GM10266 (cell line): ENCODE measurements at regions not wholly inside any gene's neighbourhood (a gene's known extent, or its start where the extent isn't known, plus 50 kb on each side); places are given as distances from the start of the nearest gene placed in this dataset.
A peak's percentile ranks its signal among the peaks of the same experiment; 100 is the strongest.
"Not testable (repeated sequence)": the region's sequence is repeated elsewhere in the genome, so short reads cannot be mapped to it uniquely, and the experiment has no call there.

Source experiments
- DNase-seq: peaks from one replicate; pipeline ENCODE4 v3.0.0; 2012; ENCODE audit errors: extremely low spot score
- CTCF ChIP-seq: IDR thresholded peaks from 2 replicates; pipeline ENCODE4 v1.5.1; 2012; ENCODE audit warnings: mild to moderate bottlenecking, low read depth; ENCODE audit not compliant: control insufficient read depth, insufficient read depth; ENCODE audit errors: missing control alignments

- DNase-seq = no peak
- no peak for TF ChIP-seq CTCF
Measured at GRCh38 chr5:40227931-40228330, 451.8 kb upstream of the PTGER4 start.

GRCh38 chr5:40227366-40227765 is 452.3 kb upstream of the PTGER4 start:
- DNase-seq = no peak
- TF ChIP-seq CTCF = no peak

- DNase-seq = no peak
- TF ChIP-seq CTCF = no peak
Measured at GRCh38 chr5:40226906-40227305, 452.8 kb upstream of the PTGER4 start.

- not testable (repeated sequence) for DNase-seq
Measured at GRCh38 chr5:40225147-40225546, 454.6 kb upstream of the PTGER4 start.

- DNase-seq = no peak
- TF ChIP-seq CTCF = no peak
Measured at GRCh38 chr5:40224421-40224820, 455.3 kb upstream of the PTGER4 start.

- DNase-seq = peak; percentile 4
- TF ChIP-seq CTCF = no peak
Measured at GRCh38 chr5:40223884-40224402, 455.8 kb upstream of the PTGER4 start.

- no peak for TF ChIP-seq CTCF
- no peak for DNase-seq
Measured at GRCh38 chr5:40221796-40222195, 457.9 kb upstream of the PTGER4 start.

- DNase-seq = no peak
- TF ChIP-seq CTCF = no peak
Measured at GRCh38 chr5:40221255-40221654, 458.5 kb upstream of the PTGER4 start.
